ENCODE measurements at regions not wholly inside any gene's neighbourhood (a gene's known extent, or its start where the extent isn't known, plus 50 kb on each side); places are given as distances from the start of the nearest gene placed in this dataset.
"Not testable (repeated sequence)": the region's sequence is repeated elsewhere in the genome, so short reads cannot be mapped to it uniquely, and the experiment has no call there.

GRCh38 chr14:39554576-39554975 lies 122.3 kb upstream of the FBXO33 start:
- no peak for TF ChIP-seq CTCF (conservative IDR thresholded peaks at IDR 0.05)
- no peak overlapping the region for H3K27ac ChIP-seq

DNA sequence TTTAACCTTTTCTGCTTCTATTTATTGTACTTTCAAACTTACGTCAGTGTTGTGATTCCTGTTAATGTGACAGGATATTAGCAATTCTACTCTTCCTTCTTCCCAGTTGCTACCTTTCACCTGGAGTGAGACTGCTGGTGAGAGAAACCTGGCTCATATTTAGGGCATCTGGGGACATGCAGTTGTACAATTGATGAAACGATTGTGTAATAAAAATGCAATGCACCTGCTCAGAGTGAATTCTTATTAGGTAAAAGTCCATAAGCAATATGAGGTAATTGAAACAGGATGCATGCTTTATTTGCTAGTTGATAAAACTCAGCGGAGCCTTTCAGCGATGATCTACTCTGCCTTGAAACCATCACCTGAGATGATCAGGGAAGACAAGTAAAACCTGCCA lies 116.1 kb upstream of the FBXO33 start:
- no peak for TF ChIP-seq CTCF (conservative IDR thresholded peaks at IDR 0.05)
- no peak overlapping the region for H3K27ac ChIP-seq

DNA sequence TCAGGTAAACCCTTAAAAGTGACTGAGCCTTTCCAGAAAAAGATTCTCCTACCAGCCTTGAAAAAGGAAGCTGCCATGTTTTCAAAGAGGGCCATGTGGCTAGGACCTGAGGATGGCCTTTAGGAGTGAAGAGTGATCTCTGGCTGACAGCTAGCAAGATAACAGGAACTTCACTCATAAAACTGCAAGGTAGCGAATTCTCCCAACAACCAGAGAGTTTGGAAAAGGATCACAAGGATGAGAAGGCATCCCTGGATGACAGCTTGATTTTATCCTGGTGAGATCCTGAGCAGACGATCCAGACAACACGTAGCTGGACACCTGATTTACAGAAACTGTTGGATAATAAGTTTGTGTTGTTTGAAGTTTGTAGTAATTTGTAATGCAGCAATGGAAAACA lies 115.6 kb upstream of the FBXO33 start:
- no peak for TF ChIP-seq CTCF (conservative IDR thresholded peaks at IDR 0.05)
- H3K27ac ChIP-seq: no peak overlapping the region

DNA sequence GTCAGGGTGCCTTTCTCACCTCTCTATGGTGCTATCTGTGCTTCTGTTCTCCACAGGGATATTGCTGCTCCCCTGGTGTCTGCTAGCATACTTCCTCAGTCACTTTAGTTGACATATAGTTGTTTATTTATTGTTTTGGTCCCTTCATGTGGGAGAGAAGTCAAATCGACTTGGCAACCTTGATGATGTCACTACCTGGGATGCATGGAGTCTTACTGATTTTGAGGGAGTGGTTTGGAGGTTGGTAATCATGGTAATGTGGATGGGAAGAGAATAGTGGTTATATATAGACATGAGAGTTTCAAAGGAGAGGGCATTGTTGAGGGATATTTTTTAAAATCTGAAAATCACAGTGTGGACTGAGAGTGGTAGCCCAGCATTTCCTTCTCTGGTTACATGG lies 73.6 kb upstream of the FBXO33 start:
- no peak for TF ChIP-seq CTCF (conservative IDR thresholded peaks at IDR 0.05)
- H3K27ac ChIP-seq: no peak overlapping the region

DNA sequence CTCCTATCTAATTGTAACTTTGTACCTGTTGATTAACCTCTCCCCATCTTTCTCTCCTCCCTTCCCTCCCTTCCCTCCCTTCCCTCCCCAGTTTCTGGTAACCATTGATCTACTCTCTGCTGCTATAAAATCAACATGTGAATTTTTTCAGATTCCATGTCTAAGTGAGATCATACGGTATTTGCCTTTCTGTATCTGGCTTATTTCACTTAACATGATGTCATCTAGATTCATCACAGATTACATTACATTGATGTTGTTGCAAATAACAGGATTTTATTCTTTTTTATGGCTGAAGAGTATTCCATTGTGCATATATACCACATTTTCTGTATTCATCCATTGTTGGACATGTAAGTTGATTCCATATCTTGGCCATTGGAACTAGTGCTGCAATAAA lies 68.0 kb upstream of the FBXO33 start:
- TF ChIP-seq CTCF (conservative IDR thresholded peaks at IDR 0.05): no peak
- no peak overlapping the region for H3K27ac ChIP-seq

- no peak for TF ChIP-seq CTCF (conservative IDR thresholded peaks at IDR 0.05)
- H3K27ac ChIP-seq: no peak overlapping the region
Measured at GRCh38 chr14:39499514-39499913, 67.3 kb upstream of the FBXO33 start.

DNA sequence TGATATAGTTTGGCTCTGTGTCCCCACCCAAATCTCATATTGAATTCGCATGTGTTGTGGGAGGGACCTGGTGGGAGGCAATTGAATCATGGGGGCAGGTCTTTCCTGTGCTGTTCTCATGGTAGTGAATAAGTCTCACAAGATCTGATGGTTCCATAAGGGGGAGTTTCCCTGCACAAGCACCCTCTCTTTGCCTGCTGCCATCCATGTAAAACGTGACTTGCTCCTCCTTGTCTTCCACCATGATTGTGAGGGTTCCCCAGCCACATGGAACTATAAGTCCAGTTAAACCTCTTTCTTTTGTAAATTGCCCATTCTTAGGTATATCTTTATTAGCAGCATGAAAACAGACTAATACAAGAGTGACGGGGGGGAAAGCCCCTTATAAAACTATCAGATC lies 65.4 kb upstream of the FBXO33 start:
- H3K27ac ChIP-seq: not testable (repeated sequence)

DNA sequence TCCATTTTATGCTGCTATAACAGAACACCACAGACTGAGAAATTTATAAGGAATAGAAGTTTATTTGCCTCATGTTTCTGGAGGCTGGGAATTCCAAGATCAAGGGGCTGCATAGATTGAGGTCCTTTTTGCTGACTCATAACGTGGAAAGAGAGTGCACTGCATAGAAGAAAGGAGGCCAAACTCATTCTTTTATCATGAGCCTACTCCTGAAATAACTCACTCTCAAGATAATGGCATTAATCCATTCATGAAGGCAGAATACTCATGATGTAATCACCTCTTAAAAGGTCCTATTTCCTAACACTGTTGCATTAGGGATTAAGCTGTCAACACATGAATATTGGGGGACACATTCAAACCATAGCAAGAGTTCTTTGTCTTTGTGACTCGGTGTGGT lies 60.0 kb upstream of the FBXO33 start:
- H3K27ac ChIP-seq: no peak overlapping the region
- no peak for TF ChIP-seq CTCF (conservative IDR thresholded peaks at IDR 0.05)

Data from VCaP (cell line).